HG02759 (cell line): ENCODE measurements at regions not wholly inside any gene's neighbourhood (a gene's known extent, or its start where the extent isn't known, plus 50 kb on each side); places are given as distances from the start of the nearest gene placed in this dataset.

ENCODE experiments used
- ATAC-seq: cut with Tn5 transposase; IDR thresholded peaks from one replicate; pipeline ENCODE4 v1.9.1; 2021; ENCODE audit warnings: mild to moderate bottlenecking, moderate library complexity; ENCODE audit not compliant: unreplicated experiment

DNA sequence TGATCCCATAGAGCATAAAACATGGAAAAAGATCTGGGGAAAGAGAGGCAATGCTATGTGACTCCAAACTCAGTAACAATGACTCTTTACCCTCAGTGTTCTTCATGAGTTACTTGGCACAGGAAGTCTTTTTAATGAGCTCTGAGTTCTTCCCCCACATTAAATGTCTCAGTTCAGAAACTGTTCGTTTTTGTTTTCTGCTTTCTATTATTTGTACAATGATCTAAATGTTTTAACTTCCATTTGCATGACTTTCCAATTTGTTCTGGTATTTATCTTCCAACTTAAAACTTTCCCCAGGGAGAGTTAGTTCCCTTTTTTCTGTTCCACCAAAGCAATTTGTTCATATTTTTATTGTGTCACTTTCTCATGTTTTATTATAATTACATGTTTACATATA lies 177.0 kb upstream of the ZBTB20 start:
- no peak for ATAC-seq

DNA sequence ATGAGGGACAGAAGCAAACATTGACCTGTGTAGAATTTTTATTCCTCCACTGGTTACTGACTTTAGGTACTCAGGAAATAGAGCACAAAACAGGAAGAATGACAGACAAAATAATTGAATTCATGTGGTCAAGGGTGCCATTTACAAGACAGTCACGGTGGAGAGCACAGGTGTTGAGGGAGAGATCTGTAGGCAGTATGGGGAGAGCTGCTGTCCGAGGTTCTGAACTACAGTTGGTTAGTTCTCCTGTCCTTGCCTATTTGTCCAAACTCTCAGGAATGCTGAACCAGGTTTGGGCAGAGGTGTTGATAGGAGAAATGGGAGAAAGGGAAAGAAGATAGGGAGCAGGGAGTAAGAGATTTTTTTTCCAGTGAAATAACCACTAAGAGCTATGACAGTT lies 178.5 kb upstream of the ZBTB20 start:
- no peak for ATAC-seq

DNA sequence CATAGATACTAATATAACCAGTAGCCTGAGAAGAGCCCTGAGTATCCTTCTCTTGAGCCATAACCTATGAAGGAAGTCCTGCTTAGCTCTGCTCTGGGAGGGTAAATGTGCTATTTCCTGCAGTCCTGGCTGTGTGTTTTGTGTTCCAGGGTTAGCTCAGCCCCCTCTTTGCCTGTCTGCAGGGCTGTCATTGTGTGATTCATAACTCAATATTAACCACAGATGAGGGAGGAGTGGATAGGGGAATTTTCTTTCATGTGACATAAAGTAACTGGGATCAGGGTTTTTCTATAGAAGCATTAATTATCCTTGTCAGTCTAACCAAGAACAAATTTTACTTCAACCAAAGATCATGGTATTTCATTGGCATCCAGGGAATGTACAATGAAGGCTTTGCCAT lies 183.3 kb upstream of the ZBTB20 start:
- no peak for ATAC-seq

DNA sequence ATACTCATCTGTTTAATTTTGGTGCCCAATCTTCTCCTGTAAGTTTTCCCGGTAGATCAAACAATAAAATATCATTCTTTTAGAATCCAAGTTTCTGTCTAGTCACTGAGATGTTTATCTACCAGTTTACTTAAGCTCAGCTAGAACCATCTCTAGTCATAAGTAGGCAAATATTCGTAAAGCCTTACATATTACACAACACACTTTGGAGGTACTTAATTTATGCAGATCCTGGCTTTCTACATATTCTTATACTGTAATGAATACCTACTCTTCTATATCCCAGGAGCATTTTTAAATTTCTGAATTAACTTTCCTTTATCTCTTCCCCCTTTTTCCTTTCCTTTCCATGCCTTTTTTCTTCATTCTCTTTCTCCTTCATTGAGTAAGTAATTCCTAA lies 185.9 kb upstream of the ZBTB20 start:
- no peak for ATAC-seq

DNA sequence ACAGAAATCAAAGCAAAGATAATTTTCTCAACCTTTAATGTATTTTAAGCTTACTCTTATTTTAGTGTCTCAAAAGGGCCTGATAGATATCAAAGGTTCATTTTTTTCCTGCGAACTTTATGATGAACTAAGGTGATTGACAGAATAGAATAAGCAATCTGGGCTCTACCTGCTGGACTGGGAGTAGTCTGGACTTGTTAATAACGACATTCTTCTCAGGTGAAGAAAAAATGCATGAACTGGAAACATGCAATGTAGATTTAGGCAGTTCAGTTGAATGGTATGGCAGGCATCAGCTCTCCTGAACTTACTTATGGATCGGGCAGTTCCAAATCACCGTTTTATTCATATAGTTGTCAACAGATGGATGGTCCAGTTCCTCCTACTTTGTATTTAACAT lies 189.7 kb upstream of the ZBTB20 start:
- ATAC-seq = no peak

DNA sequence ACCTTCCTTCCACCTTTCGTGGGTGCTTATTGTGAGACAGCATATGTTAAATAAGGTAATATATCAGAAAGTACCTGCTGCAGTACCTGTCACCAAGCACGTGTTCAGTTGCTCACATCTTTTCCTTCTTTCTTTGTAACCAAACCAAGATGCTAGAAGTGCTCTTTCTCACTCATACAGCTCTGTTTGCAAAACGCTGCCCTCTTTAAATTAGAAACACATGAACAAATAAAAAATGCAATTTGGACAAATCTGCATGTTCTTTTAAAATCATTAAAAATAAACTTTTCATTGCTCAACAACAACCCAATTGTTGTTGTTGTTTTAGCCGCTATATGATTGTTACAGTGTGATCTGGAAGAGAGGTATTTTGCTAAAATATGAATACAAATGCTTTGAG lies 193.5 kb upstream of the ZBTB20 start:
- no peak for ATAC-seq

DNA sequence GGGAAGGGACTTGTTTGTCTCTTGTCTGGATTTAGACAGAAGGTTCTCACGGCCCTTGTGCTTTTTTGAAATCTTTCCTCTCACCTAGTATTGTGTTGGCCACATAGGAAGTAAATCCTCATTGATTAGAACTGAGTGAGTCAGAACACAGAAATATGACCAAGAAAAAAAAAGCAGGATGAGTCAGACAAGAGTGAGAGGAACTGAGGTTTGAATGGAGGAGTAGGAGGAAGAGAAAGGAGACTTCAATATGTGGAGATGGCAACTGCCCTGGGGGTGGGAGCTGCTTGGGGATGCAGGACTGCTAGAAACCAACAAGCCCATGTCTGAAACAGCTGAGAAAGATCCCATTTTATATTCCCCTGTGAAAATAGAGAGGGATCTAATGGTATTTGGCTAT lies 194.1 kb upstream of the ZBTB20 start:
- no peak for ATAC-seq

DNA sequence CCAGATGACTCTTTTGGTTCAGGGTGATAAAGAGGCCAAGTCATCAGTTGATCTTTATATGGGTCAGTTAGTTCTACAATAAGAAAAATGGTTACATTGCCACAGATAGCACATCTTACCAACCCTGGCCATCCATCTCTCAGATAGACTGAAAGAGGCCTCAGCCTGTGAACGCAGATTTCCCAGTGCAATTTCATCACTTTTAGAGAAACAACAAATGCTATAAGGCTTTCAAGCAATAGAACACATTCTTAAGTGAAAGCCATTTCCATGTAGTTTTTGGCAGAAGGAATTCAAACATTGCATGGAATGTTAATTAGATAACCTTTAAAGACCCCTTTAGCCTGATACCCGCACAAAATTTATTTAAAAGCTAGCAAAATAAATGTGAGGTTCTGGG lies 200.6 kb upstream of the ZBTB20 start:
- ATAC-seq = no peak

DNA sequence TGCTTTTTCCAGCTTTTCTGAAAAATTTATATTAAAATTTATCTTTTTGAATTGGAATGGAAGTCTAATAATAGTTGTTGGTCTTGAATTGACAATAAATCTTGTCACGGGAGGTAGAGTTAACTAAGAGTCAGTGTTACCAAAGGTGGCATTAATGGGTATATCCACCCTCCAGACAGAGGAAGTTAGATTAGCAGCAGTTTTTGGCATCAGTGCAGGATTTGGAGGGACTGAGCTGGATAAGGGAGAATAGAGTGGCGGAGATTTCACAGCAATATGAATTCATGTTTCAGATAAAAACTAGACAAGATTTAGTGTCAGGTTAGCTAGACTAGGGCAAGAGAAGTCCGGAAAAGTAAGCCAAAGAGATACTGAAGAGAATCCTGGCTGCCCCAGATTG lies 201.3 kb upstream of the ZBTB20 start:
- no peak for ATAC-seq

DNA sequence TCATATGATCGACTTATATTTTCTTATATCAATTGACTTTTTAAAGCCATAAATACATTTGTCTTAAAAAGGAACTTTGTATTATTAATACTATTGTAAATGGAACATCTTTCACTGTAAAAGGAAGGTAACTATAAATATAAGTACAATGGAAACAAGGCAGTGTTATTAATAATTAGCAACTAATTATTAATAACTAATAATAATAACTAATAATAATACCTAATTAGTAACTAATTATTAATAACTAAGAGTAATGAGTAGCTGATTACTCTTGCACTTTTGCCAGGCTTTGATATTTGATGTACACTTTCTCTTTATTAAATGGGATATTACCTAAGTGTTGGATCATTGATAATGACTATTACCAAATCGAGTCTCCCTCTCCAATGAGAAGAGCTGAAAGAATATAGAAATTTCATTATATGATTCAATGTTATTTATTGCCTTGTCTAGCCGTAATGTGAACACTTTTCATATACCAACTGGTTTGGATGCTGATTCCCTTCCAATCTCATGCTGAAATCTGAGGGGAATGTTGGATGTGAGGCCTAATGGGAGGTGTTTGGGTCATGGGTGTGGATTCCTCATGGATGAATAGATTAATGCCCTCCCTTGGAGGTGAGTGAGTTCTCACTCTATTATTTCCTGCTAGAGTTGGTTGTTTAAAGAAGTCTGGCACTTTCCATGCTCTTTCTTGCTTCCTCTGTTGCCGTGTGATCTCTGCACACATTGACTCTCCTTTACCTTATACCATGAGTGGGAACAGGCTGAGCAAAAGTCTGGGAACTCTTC lies 202.1 kb upstream of the ZBTB20 start:
- no peak for ATAC-seq

DNA sequence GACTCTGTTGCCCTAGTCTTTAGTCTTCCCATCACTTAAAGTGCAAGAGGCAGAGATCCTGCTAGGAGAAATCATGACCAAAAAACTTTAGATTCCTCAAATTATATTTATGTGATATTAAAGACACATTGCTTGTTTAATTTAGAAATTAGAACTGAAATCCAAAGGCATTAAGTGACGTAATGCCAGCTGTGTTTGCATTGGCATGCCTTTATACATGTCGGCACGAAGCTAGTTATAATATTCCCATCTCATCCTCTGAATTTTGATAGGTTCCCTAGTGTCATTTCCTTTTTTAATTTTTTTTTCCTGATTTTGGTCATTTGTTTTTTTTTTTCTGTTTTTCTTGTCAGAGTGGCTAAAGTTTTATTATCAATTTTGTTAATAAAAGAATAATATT lies 203.5 kb upstream of the ZBTB20 start:
- no peak for ATAC-seq

DNA sequence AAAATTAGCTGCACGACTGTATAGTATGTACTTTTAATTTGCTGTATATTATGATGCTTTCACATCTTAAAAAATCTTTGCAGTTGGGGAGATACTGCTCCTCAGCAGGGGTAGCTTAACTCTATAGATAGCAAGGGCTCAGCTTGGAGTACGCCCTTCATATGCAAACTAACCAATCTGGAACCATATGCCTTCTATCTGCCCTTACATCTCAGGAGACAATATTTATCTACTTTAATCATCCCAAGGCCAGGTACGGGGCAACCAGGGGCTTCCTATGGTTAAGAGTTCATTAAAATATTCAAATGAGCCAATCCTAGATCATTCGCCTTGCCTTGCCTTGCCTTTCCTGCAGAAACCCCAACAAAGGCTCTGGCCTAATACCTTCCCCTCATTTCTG lies 204.1 kb upstream of the ZBTB20 start:
- no peak for ATAC-seq

DNA sequence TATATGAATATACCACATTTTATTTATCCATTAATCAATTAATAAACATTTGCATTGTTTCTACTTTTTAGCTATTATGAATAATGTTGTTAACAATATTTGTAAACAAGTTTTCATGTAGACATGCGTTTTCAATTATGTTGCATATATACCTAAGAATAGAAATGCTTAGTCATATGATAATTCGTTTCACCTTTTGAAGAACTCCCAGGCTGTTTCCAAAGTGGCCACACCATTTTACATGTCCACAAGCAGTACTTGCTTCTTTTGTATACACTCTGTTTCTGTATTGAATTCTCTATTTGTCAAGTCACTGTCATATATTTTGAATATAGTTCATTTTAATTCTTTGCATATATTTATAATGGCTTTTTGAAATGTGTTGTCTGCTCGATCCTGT lies 206.9 kb upstream of the ZBTB20 start:
- no peak for ATAC-seq

DNA sequence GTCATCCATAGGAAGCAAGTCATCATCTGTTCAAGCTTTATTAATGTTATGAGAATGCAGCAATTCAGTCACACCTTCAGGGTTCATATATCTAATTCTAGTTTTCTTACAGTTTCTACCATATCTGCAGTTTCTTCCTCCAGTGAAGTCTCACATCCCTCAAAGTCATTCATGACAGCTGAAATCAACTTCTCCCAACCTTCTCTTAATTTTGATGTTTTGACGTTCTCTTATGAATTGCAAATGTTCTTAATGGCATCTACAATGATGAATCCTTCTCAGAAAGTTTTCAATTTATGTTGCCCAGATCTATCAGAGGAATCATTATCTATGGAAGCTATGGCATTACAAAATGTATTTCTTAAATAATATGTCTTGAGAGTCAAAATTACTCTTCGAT lies 210.4 kb upstream of the ZBTB20 start:
- no peak for ATAC-seq

DNA sequence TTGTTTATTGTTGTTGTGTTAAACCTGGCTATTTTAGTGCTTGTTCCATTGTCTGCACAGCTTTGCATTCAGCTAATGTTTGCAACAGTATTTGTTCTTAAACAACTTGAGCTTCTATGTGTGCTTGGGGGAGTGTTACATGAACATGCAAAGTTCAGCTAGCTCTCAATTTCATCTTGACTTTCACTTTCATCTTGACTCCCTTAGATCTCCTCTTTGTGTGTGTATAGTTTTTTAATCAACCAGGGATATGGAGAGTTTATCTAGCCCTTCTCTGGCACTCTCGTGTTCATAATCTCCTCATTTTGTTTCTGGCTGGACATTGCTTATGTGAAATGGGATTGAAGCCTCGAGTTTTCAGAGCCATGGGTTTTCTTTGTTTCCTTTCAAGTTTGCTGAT lies 212.4 kb upstream of the ZBTB20 start:
- ATAC-seq = peak; percentile 98

DNA sequence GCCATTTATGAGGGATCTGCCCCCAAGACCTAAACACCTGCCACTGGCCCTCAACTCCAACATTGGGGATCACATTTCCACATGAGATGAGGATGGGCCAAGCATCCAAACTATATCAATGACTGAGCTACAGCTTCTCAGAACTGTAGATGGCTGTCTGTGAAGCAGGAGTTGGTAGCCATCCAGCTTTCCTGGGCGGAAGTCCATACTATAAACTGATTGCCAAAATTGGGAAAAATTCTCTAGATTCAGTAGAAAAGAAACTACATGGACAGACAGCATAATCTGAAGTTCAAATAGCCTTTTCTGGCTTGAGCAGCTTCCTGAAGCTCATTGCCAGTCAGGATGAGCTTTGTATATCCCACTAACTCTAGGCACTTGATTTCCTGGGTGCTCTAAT lies 214.7 kb upstream of the ZBTB20 start:
- no peak for ATAC-seq

DNA sequence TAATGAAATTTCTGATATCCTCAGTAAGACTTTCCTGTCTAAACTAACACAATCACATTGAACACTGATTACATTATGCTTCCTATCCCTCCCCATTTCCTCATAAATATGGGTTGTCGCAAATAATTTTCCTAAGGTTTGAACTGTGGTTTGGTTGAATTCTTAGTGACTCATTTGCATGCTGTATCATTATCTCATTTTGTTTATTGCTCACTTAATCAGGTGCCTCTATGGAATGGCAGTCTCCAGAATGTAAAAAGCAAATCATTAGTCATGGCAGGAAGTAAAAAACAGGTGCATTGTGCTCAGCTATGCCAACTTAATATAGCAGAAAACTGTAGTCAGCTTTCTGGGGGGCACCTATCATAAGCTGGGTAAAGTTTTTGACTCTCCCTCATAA lies 216.0 kb upstream of the ZBTB20 start:
- no peak for ATAC-seq

DNA sequence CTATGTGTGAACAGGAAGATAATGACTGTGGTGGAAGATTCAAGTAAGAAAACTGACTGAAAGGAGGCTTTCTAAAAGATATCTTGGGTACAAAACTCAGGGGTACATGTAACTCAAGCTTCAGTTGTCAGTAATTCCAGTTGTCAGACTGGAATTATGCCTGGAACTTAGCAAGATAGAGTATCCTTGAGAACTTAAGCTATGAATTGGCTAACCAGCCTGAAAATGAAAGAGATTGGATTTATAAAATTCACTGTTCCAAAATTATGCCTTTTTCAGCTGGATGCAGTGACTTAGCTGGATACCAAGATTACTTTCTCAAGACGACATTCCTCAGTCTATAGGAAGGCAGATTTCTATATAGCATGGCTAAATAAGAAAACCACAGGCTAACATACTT lies 221.9 kb upstream of the ZBTB20 start:
- no peak for ATAC-seq

DNA sequence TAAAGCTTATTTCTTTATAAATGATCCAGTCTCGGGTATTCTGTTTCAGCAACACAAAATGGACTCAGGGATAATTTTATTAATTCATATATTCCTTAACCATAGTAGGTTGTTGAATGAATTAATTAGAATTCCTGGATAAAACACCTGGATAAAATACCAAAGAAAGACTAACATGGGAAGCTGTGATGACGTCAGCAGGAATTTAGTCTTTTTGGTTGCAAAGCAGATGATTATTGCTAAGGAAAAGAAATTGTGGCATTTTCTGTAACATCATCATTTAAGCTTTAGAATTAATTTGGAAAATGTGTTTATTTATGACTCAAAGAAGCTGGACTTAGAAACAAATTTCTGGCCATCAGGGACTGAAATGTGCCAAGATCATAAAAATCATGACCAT lies 228.3 kb upstream of the ZBTB20 start:
- ATAC-seq = no peak

DNA sequence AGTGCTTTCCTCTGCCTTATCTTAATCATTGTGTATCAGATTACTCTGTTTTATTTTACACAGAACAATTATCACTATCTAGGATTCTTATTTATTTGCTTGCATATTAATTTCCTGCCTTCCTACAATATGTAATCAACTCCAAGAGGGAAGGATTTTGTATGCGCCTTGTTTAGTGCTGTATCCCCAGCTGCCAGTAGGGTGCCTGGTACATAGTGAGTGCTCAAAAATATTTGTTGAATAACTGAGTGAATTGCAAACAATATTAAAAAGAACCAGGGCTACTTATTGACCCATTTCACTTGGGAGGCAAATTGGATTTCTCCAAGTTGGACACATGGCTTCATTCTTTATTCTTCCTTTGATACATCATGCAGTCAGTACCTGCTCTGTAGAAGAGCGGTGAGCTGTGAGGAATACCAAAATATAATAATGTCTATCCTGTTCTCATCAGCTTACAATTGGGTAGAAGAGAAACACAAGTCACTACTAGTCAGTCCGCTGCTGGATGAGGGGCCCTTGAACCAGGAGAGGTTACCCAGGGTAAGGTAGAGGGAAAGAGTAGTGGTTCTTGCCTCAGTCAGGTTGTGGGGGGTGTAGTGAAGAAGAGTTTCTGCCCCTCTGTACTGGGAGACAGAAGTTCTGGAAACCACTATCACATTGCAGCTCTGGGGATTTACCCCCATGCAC lies 233.9 kb upstream of the ZBTB20 start:
- no peak for ATAC-seq

DNA sequence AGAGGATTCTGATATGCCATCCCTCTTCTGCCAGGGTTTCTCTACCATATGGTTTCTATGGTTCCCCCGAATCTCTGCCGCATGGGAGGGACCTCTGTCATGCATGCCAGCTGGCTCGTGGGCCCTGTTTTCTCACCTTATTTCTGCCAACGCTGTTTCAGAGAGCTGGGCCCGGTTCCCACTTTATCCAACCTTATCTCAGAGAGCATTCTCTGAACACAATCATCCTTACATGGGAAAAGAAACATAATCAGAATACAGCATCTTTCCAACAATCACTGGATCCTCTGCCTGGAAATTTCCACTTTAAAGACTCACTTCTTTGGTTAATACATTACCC lies 234.5 kb upstream of the ZBTB20 start:
- no peak for ATAC-seq

DNA sequence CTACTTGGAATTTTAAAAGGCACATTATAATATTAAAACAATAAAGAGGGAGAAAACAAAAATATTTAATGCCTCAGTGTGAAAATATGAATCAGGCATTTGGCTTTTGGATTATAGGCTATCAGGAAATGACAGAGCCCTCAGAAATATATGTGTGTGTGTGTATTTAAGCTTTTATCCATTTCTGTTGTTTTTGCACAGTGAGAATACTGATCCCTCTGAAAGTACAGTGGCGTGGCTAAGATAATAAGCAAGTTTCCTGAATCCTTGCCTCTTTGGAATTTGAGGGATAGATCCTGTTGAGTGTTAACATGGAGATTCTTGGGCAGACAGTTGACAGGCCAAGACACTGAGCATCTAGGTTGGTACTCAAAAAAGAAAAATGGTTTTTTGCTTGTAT lies 234.8 kb upstream of the ZBTB20 start:
- no peak for ATAC-seq

DNA sequence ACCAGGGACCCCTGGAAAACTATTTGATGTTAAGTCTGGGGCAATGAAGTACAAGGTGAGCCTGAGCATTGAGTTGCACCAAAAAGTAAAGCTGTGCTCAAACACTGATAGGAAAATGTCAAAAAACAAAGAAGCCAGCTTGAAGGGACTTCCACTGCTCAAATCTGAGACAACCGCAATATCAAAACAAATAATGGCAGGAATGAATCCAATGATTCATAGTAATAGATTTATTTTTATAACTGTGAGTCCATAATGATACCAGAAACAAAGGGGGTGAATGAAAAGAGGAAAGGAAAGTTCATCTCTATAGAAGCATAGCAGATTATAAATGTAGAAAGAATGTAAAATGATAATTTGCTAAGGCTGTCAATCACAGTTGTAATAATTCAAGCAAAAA lies 237.3 kb upstream of the ZBTB20 start:
- no peak for ATAC-seq
